OCI-LY3 (cell line): ENCODE measurements at regions not wholly inside any gene's neighbourhood (a gene's known extent, or its start where the extent isn't known, plus 50 kb on each side); places are given as distances from the start of the nearest gene placed in this dataset.
A peak's percentile ranks its signal among the peaks of the same experiment; 100 is the strongest.

Experiments
- H2AFZ ChIP-seq: fragments of 200-600, 300-600 bp; shearing (Covaris generic); 2 replicates; pipeline ENCODE4 v1.6.0; 2014; ENCODE audit warnings: antibody characterized with exemption, low read depth, low read length
- H3K27ac ChIP-seq: fragments of 200-600, 300-600 bp; sonication (generic); 2 replicates; pipeline ENCODE4 v1.5.1; 2014; ENCODE audit warnings: mild to moderate bottlenecking, low read length, moderate library complexity, mixed read lengths
- H3K27me3 ChIP-seq: fragments of 200-600, 300-600 bp; sonication (generic); 2 replicates; pipeline ENCODE4 v1.6.1; 2014; ENCODE audit warnings: low read depth, low read length, mixed read lengths
- H3K36me3 ChIP-seq: fragments of 200-600, 300-600 bp; sonication (generic); replicated peaks from 2 replicates; pipeline ENCODE3; 2014; ENCODE audit warnings: low read depth, low read length, mixed read lengths
- H3K4me1 ChIP-seq: fragments of 300-600, 200-600 bp; sonication (generic); 2 replicates; pipeline ENCODE4 v1.6.1; 2014; ENCODE audit warnings: low read length, mixed read lengths
- H3K4me2 ChIP-seq: fragments of 200-600, 300-600 bp; sonication (generic); 2 replicates; pipeline ENCODE4 v1.6.1; 2014; ENCODE audit warnings: low read length, mixed read lengths
- H3K4me3 ChIP-seq: fragments of 300-600, 200-600 bp; sonication (generic); 2 replicates; pipeline ENCODE4 v1.5.1; 2014; ENCODE audit warnings: antibody characterized with exemption, mild to moderate bottlenecking, low read length, moderate library complexity
- H3K79me2 ChIP-seq: fragments of 300-600, 200-600 bp; shearing (Covaris generic); 2 replicates; pipeline ENCODE4 v1.6.1; 2014; ENCODE audit warnings: mild to moderate bottlenecking, low read length, mixed read lengths
- H3K9ac ChIP-seq: fragments of 300-600, 200-600 bp; shearing (Covaris generic); 2 replicates; pipeline ENCODE4 v1.6.0; 2014; ENCODE audit warnings: mild to moderate bottlenecking, low read length, moderate library complexity
- H3K9me3 ChIP-seq: fragments of 200-600, 300-600 bp; shearing (Covaris generic); 2 replicates; pipeline ENCODE4 v1.6.1; 2014; ENCODE audit warnings: low read length, mixed read lengths; ENCODE audit not compliant: insufficient read depth
- H4K20me1 ChIP-seq: fragments of 200-600, 300-600 bp; sonication (generic); 2 replicates; pipeline ENCODE4 v1.6.1; 2016; ENCODE audit warnings: low read length, mixed read lengths; ENCODE audit not compliant: insufficient read depth
- EZH2phosphoT487 ChIP-seq: fragments of 200-600 bp; shearing (Covaris generic); IDR thresholded peaks from 2 replicates; pipeline ENCODE4 v1.6.1; 2018; ENCODE audit warnings: antibody characterized with exemption, mixed run types, low read depth
- TF ChIP-seq, protein P1 (sequence below): fragments of 200-600, 300-600 bp; sonication (generic); IDR thresholded peaks from 2 replicates; pipeline ENCODE4 v1.5.1; 2014; ENCODE audit warnings: antibody characterized with exemption, low read length, low read depth

DNA sequence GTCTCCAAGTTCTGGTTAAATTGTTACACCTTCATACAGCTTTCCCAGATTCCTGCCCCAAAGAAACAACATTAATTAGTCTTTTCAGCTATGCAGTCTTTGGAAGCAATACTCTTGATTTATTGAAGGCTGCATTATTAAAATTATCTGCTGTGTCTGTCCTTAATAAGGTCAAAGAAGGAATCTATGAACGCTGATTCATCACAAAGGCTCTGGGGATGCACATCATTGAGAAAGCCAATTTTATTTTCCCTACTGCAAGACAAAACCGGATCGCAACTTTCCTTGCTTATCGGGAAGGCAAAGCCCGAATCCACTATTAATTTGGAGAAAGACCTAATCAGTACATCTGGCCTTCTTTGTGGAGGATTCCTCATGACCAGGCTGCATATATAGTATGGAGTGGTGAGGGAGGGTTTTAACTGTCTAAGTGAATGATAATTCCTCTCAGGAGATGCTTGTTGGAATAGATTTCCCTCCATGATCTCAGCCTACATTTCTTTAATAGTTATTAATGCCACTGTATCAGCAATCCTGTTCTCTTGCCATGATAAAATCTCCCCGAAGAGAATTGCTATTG, 224.6 kb downstream of the PIK3C3 start:
- Histone ChIP-seq H3K9me3 (no peaks in the 10 kb centered on the region), H3K4me2 (no peak overlapping the region), H2AFZ (no peak overlapping the region), H3K27me3 (no peaks in the 10 kb centered on the region), H3K4me1 (peaks cover 54% of the 10 kb centered on the region), H3K36me3 (no peaks in the 10 kb centered on the region), H3K27ac (no peak overlapping the region), H3K4me3 (no peak overlapping the region), H3K79me2 (no peaks in the 10 kb centered on the region), H4K20me1 (no peaks in the 10 kb centered on the region), H3K9ac (no peak overlapping the region)
- TF ChIP-seq, protein P1, sequence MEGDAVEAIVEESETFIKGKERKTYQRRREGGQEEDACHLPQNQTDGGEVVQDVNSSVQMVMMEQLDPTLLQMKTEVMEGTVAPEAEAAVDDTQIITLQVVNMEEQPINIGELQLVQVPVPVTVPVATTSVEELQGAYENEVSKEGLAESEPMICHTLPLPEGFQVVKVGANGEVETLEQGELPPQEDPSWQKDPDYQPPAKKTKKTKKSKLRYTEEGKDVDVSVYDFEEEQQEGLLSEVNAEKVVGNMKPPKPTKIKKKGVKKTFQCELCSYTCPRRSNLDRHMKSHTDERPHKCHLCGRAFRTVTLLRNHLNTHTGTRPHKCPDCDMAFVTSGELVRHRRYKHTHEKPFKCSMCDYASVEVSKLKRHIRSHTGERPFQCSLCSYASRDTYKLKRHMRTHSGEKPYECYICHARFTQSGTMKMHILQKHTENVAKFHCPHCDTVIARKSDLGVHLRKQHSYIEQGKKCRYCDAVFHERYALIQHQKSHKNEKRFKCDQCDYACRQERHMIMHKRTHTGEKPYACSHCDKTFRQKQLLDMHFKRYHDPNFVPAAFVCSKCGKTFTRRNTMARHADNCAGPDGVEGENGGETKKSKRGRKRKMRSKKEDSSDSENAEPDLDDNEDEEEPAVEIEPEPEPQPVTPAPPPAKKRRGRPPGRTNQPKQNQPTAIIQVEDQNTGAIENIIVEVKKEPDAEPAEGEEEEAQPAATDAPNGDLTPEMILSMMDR: no peak
- no peak for TF ChIP-seq EZH2phosphoT487

DNA sequence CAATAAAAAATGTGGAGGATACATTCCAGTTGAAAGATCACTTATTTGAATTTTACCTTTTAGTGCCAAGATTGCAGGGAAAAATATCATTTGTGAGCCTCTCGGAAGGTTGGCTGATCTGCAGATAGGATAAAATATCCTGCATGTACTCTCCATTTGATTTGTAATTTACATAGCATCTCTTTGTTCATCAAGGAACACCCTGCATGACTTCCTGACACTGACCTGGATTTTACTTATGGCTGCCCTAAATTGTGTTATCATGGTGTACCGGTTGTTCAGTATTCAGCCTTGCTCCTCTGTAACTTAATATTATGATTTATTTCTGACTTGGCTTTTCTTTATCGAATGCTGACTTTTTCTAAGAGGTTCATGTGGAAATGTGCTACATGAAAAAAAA, 226.4 kb downstream of the PIK3C3 start:
- H3K4me3 ChIP-seq: no peak overlapping the region
- no peaks in the 10 kb centered on the region for H3K36me3 ChIP-seq
- no peaks in the 10 kb centered on the region for H3K79me2 ChIP-seq
- H3K4me1 ChIP-seq: peaks cover 49% of the 10 kb centered on the region
- H3K27me3 ChIP-seq: no peaks in the 10 kb centered on the region
- TF ChIP-seq, protein P1: no peak
- no peak for TF ChIP-seq EZH2phosphoT487
- no peak overlapping the region; the same call in 1 of the 2 replicates for H3K4me2 ChIP-seq
- H3K9ac ChIP-seq: no peak overlapping the region
- no peaks in the 10 kb centered on the region for H4K20me1 ChIP-seq
- H3K9me3 ChIP-seq: no peaks in the 10 kb centered on the region
- H2AFZ ChIP-seq: no peak overlapping the region
- H3K27ac ChIP-seq: peak overlapping the region; percentile 9; the same call in 1 of the 2 replicates

DNA sequence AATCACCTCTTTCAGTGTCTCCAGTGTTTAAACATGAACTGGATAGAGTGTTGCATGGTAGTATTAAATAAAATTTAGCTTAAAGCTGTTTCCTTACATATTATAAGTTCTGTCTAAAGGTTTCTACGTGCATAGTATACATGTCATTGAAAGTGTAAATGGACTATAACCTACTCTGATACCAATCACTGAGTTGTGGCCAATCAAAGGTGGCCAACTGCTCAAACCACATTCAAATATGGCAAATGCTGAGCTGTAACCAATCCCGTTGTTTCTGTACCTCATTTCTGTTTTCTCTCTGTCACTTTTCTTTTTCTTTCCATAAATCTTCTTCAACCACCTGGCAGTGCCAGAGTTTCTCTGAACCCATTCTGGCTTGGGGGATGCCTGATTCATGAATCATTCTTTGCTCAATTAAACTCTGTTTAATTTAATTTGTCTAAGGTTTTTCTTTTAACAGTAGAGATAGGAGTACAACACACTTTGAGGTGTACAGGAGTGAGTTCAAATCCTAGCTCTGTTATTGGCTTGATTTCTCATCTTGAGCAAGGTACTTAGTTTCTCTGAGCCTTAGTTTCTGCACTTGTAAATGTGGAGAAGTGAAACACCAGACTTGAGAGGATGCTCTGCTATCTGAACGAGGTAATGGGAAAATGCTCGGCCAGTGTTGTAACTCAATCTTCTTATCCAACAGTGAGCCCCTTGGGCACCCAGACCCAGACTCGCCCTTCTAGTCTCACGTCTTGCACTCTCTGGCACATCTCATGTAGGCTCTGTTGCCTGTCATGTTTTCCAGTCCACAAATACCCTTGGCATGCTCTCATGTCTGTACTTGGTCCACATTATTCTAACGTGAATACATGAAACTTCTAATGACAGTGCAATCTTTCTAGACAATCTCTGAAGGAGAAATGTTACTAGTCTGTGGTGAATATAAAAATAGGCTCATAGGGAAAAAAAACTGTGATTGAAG, 228.0 kb downstream of the PIK3C3 start:
- H3K4me3 ChIP-seq: no peak overlapping the region
- no peak overlapping the region for H3K9ac ChIP-seq
- H3K4me1 ChIP-seq: peaks cover 49% of the 10 kb centered on the region
- H3K9me3 ChIP-seq: no peaks in the 10 kb centered on the region
- peak overlapping the region; percentile 45 for H3K4me2 ChIP-seq
- no peak overlapping the region for H2AFZ ChIP-seq
- no peaks in the 10 kb centered on the region for H3K36me3 ChIP-seq
- H3K27me3 ChIP-seq: no peaks in the 10 kb centered on the region
- no peak overlapping the region for H3K27ac ChIP-seq
- no peak for TF ChIP-seq EZH2phosphoT487
- TF ChIP-seq, protein P1: no peak
- no peaks in the 10 kb centered on the region for H4K20me1 ChIP-seq
- no peaks in the 10 kb centered on the region for H3K79me2 ChIP-seq

DNA sequence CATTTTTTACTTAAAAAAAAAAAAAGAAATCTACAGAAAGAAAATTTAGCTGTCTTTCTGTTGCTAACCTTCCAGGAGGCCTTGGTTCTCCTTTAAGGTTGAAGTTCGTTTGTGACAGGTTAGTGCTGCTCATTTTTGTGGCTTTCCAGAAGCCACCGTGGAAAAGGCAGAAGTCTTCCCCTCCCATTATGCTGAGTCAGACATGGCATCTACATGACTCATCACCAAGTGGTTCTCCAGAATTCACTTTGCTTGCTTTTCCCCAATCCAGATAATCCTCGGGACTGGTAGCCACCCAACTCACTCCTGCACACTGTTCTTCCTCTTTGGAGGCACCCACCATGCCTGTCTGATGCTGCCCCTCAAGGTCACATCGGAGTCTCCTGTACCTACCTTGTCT, 228.7 kb downstream of the PIK3C3 start:
- Histone ChIP-seq H3K4me1 (peaks cover 52% of the 10 kb centered on the region), H3K4me2 (peak overlapping the region; percentile 45; the same call in 1 of the 2 replicates), H4K20me1 (no peaks in the 10 kb centered on the region), H3K4me3 (no peak overlapping the region), H3K27me3 (no peaks in the 10 kb centered on the region), H3K9me3 (no peaks in the 10 kb centered on the region), H2AFZ (no peak overlapping the region), H3K36me3 (no peaks in the 10 kb centered on the region), H3K79me2 (no peaks in the 10 kb centered on the region), H3K9ac (no peak overlapping the region), H3K27ac (no peak overlapping the region)
- TF ChIP-seq, protein P1: no peak
- TF ChIP-seq EZH2phosphoT487: no peak
